Upper lobe of left lung (tissue), 6 donors: ENCODE measurements at regions not wholly inside any gene's neighbourhood (a gene's known extent, or its start where the extent isn't known, plus 50 kb on each side); places are given as distances from the start of the nearest gene placed in this dataset.

Source experiments
- ATAC-seq, 2 donors: fragments of 200-7000 bp; cut with Tn5 transposase; one replicate each; pipeline ENCODE4 v1.9.1; 2022; ENCODE audit warnings: mild to moderate bottlenecking in 2 of 2, moderate library complexity in 2 of 2; ENCODE audit not compliant: low FRiP score in 2 of 2
- DNase-seq, 2 donors: peaks; one replicate each; pipeline ENCODE4 v3.0.0-alpha.2; 2019 to 2020
- H3K27ac ChIP-seq, 4 donors: fragments of 200-600 bp; sonication (generic); one replicate each; pipeline ENCODE4 v1.5.1; 2016 to 2019
- H3K27me3 ChIP-seq, 4 donors: fragments of 200-600 bp; sonication (generic); one replicate each; pipeline ENCODE4 v1.5.1; 2017 to 2019
- H3K36me3 ChIP-seq, 4 donors: fragments of 200-600 bp; sonication (generic); one replicate each; pipeline ENCODE4 v1.5.1; 2016 to 2019
- H3K4me1 ChIP-seq, 4 donors: fragments of 200-600 bp; sonication (generic); one replicate each; pipeline ENCODE4 v1.5.1; 2018 to 2019
- H3K4me3 ChIP-seq, 4 donors: fragments of 200-600 bp; sonication (generic); one replicate each; pipeline ENCODE4 v1.5.1; 2017 to 2019; ENCODE audit warnings: mild to moderate bottlenecking in 2 of 4, moderate library complexity in 1 of 4
- H3K9me3 ChIP-seq, 4 donors: fragments of 200-600 bp; sonication (generic); one replicate each; pipeline ENCODE4 v1.5.1; 2018 to 2019
- EP300 ChIP-seq, 4 donors: sonication (generic); formaldehyde crosslinking; IDR thresholded peaks; one replicate each; pipeline ENCODE4 v1.5.1; 2017; ENCODE audit warnings: antibody characterized with exemption in 4 of 4, control low read depth in 2 of 4
- POLR2A ChIP-seq, 4 donors: fragments of 450-650 bp; IDR thresholded peaks; one replicate each; pipeline ENCODE4 v1.5.1; 2016 to 2017; ENCODE audit warnings: antibody characterized with exemption in 4 of 4, mild to moderate bottlenecking in 2 of 4
- POLR2AphosphoS5 ChIP-seq, 2 donors: sonication (generic); formaldehyde crosslinking; IDR thresholded peaks; one replicate each; pipeline ENCODE4 v1.5.1; 2017; ENCODE audit warnings: antibody characterized with exemption in 2 of 2
- WGBS, 2 donors: methylation state at CpG; one replicate each; pipeline ENCODE4 v1.1.5; 2017 to 2018; 5-methylcytosine and 5-hydroxymethylcytosine counted together
- TF ChIP-seq, protein P1 (sequence below), 6 experiments: fragments of 450-650 bp in 4 of 6; fragments of 200-600 bp in 2 of 6; sonication (generic) in 2 of 6; IDR thresholded peaks; one replicate each; pipeline ENCODE4 v1.5.1; 2016 to 2019; ENCODE audit warnings: antibody characterized with exemption in 6 of 6
- donor health status: DM: no; HTN: no; CAD: no; lungs with moderate emphysema.
- donor health status: DM: no; HTN: yes; CAD: no; lungs with severe emphysema.

GRCh38 chr6:140909625-140910024 lies 1223.1 kb upstream of the GJE1 start:
- TF ChIP-seq POLR2A (IDR thresholded peaks at IDR 0.05) (no peak), POLR2AphosphoS5 (IDR thresholded peaks at IDR 0.05) (no peak), EP300 (IDR thresholded peaks at IDR 0.05) (no peak)
- TF ChIP-seq, protein P1, sequence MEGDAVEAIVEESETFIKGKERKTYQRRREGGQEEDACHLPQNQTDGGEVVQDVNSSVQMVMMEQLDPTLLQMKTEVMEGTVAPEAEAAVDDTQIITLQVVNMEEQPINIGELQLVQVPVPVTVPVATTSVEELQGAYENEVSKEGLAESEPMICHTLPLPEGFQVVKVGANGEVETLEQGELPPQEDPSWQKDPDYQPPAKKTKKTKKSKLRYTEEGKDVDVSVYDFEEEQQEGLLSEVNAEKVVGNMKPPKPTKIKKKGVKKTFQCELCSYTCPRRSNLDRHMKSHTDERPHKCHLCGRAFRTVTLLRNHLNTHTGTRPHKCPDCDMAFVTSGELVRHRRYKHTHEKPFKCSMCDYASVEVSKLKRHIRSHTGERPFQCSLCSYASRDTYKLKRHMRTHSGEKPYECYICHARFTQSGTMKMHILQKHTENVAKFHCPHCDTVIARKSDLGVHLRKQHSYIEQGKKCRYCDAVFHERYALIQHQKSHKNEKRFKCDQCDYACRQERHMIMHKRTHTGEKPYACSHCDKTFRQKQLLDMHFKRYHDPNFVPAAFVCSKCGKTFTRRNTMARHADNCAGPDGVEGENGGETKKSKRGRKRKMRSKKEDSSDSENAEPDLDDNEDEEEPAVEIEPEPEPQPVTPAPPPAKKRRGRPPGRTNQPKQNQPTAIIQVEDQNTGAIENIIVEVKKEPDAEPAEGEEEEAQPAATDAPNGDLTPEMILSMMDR (IDR thresholded peaks at IDR 0.05): no peak
- DNase-seq (no peak), ATAC-seq (no peak)
- H3K4me3 ChIP-seq: no peak overlapping the region
- 84 to 89% methylated on average over 1 of the region's 1 CpG for WGBS, 2 donors
- H3K4me1 ChIP-seq: no peaks in the 10 kb centered on the region
- no peaks in the 10 kb centered on the region for H3K36me3 ChIP-seq
- no peaks in the 10 kb centered on the region for H3K27me3 ChIP-seq
- no peaks in the 10 kb centered on the region for H3K9me3 ChIP-seq
- no peak overlapping the region for H3K27ac ChIP-seq

DNA sequence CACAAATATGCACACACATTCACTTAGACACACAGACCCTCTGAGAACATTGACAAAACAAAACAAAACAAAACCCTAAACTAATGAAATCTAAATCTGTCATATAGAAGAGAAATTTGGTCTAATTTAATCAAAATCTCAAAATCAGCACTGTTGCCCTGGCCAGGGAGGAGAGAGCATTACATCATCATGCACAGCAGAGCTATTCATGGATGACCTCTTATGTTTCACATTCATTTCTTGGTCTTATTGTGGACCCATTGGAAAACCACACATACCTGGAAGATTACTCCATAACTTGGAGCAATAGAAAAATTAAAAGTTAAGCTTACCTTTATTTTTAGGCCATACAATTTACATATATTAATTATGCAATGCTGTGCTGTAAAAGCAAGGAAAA lies 1223.6 kb upstream of the GJE1 start:
- H3K36me3 ChIP-seq: no peaks in the 10 kb centered on the region
- ATAC-seq: no peak
- no peaks in the 10 kb centered on the region for H3K9me3 ChIP-seq
- no peaks in the 10 kb centered on the region for H3K27me3 ChIP-seq
- H3K27ac ChIP-seq: no peak overlapping the region
- TF ChIP-seq, protein P1 (IDR thresholded peaks at IDR 0.05): no peak
- no peak for TF ChIP-seq EP300 (IDR thresholded peaks at IDR 0.05)
- TF ChIP-seq POLR2AphosphoS5 (IDR thresholded peaks at IDR 0.05): no peak
- no peak for TF ChIP-seq POLR2A (IDR thresholded peaks at IDR 0.05)
- no peaks in the 10 kb centered on the region for H3K4me1 ChIP-seq
- H3K4me3 ChIP-seq: no peak overlapping the region
- DNase-seq: no peak

GRCh38 chr6:140908505-140908904 lies 1224.2 kb upstream of the GJE1 start:
- TF ChIP-seq POLR2AphosphoS5 (IDR thresholded peaks at IDR 0.05) (no peak), POLR2A (IDR thresholded peaks at IDR 0.05) (no peak), EP300 (IDR thresholded peaks at IDR 0.05) (no peak)
- TF ChIP-seq, protein P1 (IDR thresholded peaks at IDR 0.05): no peak
- ATAC-seq (no peak), DNase-seq (no peak)
- Histone ChIP-seq H3K27ac (no peak overlapping the region), H3K27me3 (no peaks in the 10 kb centered on the region), H3K9me3 (no peaks in the 10 kb centered on the region), H3K4me1 (no peaks in the 10 kb centered on the region), H3K36me3 (no peaks in the 10 kb centered on the region), H3K4me3 (no peak overlapping the region)

- no peak overlapping the region for H3K27ac ChIP-seq
- WGBS, 2 donors: 93% methylated on average over 8 to 9 of the region's 9 CpGs
- ATAC-seq (no peak), DNase-seq (peak in 1 of 2 donors; percentile 41)
- no peaks in the 10 kb centered on the region for H3K27me3 ChIP-seq
- H3K4me1 ChIP-seq: no peaks in the 10 kb centered on the region
- TF ChIP-seq POLR2A (IDR thresholded peaks at IDR 0.05) (no peak), POLR2AphosphoS5 (IDR thresholded peaks at IDR 0.05) (no peak), EP300 (IDR thresholded peaks at IDR 0.05) (no peak)
- TF ChIP-seq, protein P1 (IDR thresholded peaks at IDR 0.05): no peak
- no peaks in the 10 kb centered on the region for H3K9me3 ChIP-seq
- H3K4me3 ChIP-seq: no peak overlapping the region
- no peaks in the 10 kb centered on the region for H3K36me3 ChIP-seq
These were observed 1225.5 kb upstream of the GJE1 start for GRCh38 chr6:140907235-140907634.

DNA sequence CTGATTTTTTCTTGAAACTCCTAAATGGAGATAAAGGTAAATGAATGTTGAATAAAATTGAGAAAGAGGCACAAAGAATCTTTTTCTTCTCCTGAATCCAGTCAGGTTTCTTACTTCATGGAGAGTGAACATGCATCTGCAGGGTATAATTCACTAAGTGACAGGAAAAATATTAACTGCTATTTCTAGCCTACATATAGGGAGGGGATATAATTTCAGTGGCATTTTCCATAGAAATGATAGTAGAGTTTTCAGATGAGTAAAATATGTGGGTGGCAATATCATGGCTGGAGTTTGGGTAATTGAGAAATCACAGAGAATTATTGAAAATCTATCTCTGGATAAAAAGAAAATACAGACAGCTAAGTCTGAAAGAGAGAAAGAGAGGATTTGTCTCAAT lies 1227.0 kb upstream of the GJE1 start:
- H3K4me1 ChIP-seq: no peaks in the 10 kb centered on the region
- ATAC-seq: no peak
- no peak for TF ChIP-seq POLR2A (IDR thresholded peaks at IDR 0.05)
- TF ChIP-seq POLR2AphosphoS5 (IDR thresholded peaks at IDR 0.05): no peak
- TF ChIP-seq, protein P1 (IDR thresholded peaks at IDR 0.05): no peak
- TF ChIP-seq EP300 (IDR thresholded peaks at IDR 0.05): no peak
- H3K36me3 ChIP-seq: no peaks in the 10 kb centered on the region
- peaks cover 0 to 6% (median 2%) of the 10 kb centered on the region in 4 donors for H3K9me3 ChIP-seq
- no peak overlapping the region for H3K4me3 ChIP-seq
- no peak overlapping the region for H3K27ac ChIP-seq
- DNase-seq: no peak
- H3K27me3 ChIP-seq: no peaks in the 10 kb centered on the region
